Activated CD4-positive, alpha-beta T cell treated with anti-CD3 and anti-CD28 coated beads for 4 hours (primary cell): ENCODE measurements at regions not wholly inside any gene's neighbourhood (a gene's known extent, or its start where the extent isn't known, plus 50 kb on each side); places are given as distances from the start of the nearest gene placed in this dataset.

Experiments used
- DNase-seq, 2 donors: peaks; one replicate each; pipeline ENCODE4 v3.0.0-alpha.2; 2020

GRCh38 chr5:152269533-152269932 lies 135.5 kb downstream of the NMUR2 start:
- DNase-seq, result no peak

- no peak for DNase-seq
These were observed 140.3 kb downstream of the NMUR2 start for GRCh38 chr5:152264645-152265254.

GRCh38 chr5:152262667-152263066 lies 142.4 kb downstream of the NMUR2 start:
- no peak for DNase-seq

GRCh38 chr5:152260940-152261339 lies 144.1 kb downstream of the NMUR2 start:
- no peak for DNase-seq

- DNase-seq, result no peak
These were observed 145.4 kb downstream of the NMUR2 start for GRCh38 chr5:152259702-152260101.

- DNase-seq, result no peak
These were observed 148.5 kb downstream of the NMUR2 start for GRCh38 chr5:152256580-152256979.

GRCh38 chr5:152255411-152255810 lies 149.7 kb downstream of the NMUR2 start:
- DNase-seq, result no peak

GRCh38 chr5:152247850-152248385 lies 157.2 kb downstream of the NMUR2 start:
- DNase-seq, result no peak

GRCh38 chr5:152246401-152246800 lies 158.7 kb downstream of the NMUR2 start:
- no peak for DNase-seq

GRCh38 chr5:152237531-152237930 lies 167.5 kb downstream of the NMUR2 start:
- DNase-seq, result no peak

- DNase-seq, result no peak
These were observed 178.9 kb downstream of the NMUR2 start for GRCh38 chr5:152226191-152226590.

- DNase-seq, result no peak
These were observed 183.1 kb downstream of the NMUR2 start for GRCh38 chr5:152221721-152222629.

GRCh38 chr5:152218694-152219093 lies 186.4 kb downstream of the NMUR2 start:
- DNase-seq, result no peak

- no peak for DNase-seq
These were observed 199.3 kb downstream of the NMUR2 start for GRCh38 chr5:152205804-152206203.

GRCh38 chr5:152202321-152202720 lies 202.8 kb downstream of the NMUR2 start:
- no peak for DNase-seq

GRCh38 chr5:152193391-152194107 lies 211.5 kb downstream of the NMUR2 start:
- no peak for DNase-seq

GRCh38 chr5:152188251-152188650 lies 216.8 kb downstream of the NMUR2 start:
- no peak for DNase-seq

GRCh38 chr5:152187668-152188067 lies 217.4 kb downstream of the NMUR2 start:
- DNase-seq, result no peak

- DNase-seq, result no peak
These were observed 219.4 kb downstream of the NMUR2 start for GRCh38 chr5:152185547-152186245.

GRCh38 chr5:152184266-152184665 lies 220.8 kb downstream of the NMUR2 start:
- DNase-seq, result no peak

GRCh38 chr5:152181461-152181860 lies 223.6 kb downstream of the NMUR2 start:
- no peak for DNase-seq

- DNase-seq, result no peak
These were observed 226.8 kb downstream of the NMUR2 start for GRCh38 chr5:152178350-152178699.
